A673 (cell line): ENCODE measurements at regions not wholly inside any gene's neighbourhood (a gene's known extent, or its start where the extent isn't known, plus 50 kb on each side); places are given as distances from the start of the nearest gene placed in this dataset.

Source experiments
- BruUV-seq: library from RNA; stranded (reverse); fragments of 400-500 nt; replicated peaks from 2 replicates; lab custom pipeline; 2021; lab: Mats Ljungman, UMichigan
- CTCF ChIA-PET: fragments of 300-600 bp; sonication (Branson Sonifier 250); formaldehyde crosslinking; loops from one replicate; lab custom pipeline; 2022; ENCODE audit warnings: antibody characterized with exemption; lab: Charles Lee
- POLR2A ChIA-PET: fragments of 300-600 bp; sonication (Branson Sonifier 250); formaldehyde crosslinking; loops from one replicate; lab custom pipeline; 2022; ENCODE audit warnings: antibody characterized with exemption; ENCODE audit not compliant: low non-redundant PET; lab: Charles Lee
- DNase-seq: peaks from one replicate; pipeline ENCODE4 v3.0.0-alpha.2; 2015; ENCODE audit warnings: low spot score
- H3K27ac ChIP-seq: fragments of 200-600 bp; sonication (generic); 2 replicates; pipeline ENCODE4 v1.5.1; 2016; ENCODE audit warnings: mixed run types, low read depth, mild to moderate bottlenecking, mixed read lengths, antibody characterized with exemption, low read length; ENCODE audit not compliant: poor library complexity, severe bottlenecking
- H3K27me3 ChIP-seq: fragments of 200-600 bp; sonication (generic); replicated peaks from 2 replicates; pipeline ENCODE4 v1.6.1; 2017; ENCODE audit warnings: mixed run types, low read depth, mild to moderate bottlenecking, mixed read lengths, antibody characterized with exemption, low read length; ENCODE audit not compliant: insufficient read depth, poor library complexity
- H3K36me3 ChIP-seq: fragments of 200-600 bp; sonication (generic); 2 replicates; pipeline ENCODE4 v1.6.1; 2016; ENCODE audit warnings: mixed run types, mild to moderate bottlenecking, mixed read lengths, antibody characterized with exemption, low read length; ENCODE audit not compliant: insufficient read depth, poor library complexity, severe bottlenecking
- H3K4me1 ChIP-seq: fragments of 200-600 bp; sonication (generic); 2 replicates; pipeline ENCODE4 v1.6.1; 2017; ENCODE audit warnings: mixed run types, mild to moderate bottlenecking, mixed read lengths, antibody characterized with exemption, low read length; ENCODE audit not compliant: insufficient read depth, poor library complexity, severe bottlenecking
- H3K4me3 ChIP-seq: fragments of 200-600 bp; sonication (generic); 2 replicates; pipeline ENCODE4 v1.5.1; 2016; ENCODE audit warnings: low read depth, mixed run types, mild to moderate bottlenecking, mixed read lengths, low read length; ENCODE audit not compliant: poor library complexity, severe bottlenecking
- H3K9me3 ChIP-seq: fragments of 200-600 bp; sonication (generic); 2 replicates; pipeline ENCODE4 v1.6.1; 2016; ENCODE audit warnings: mixed run types, low read depth, mild to moderate bottlenecking, mixed read lengths, antibody characterized with exemption, low read length; ENCODE audit not compliant: poor library complexity, severe bottlenecking
- EZH2 ChIP-seq: fragments of 200-600 bp; sonication (generic); IDR thresholded peaks from 2 replicates; pipeline ENCODE4 v1.6.1; 2017; ENCODE audit warnings: borderline replicate concordance, low read depth, mild to moderate bottlenecking, mixed read lengths, antibody characterized with exemption, low read length; ENCODE audit not compliant: poor library complexity, severe bottlenecking
- intact Hi-C: fragments of 100-400 bp; cut with micrococcal nuclease; formaldehyde crosslinking; loops from one replicate; pipeline ENCODE4 v1.10.0; 2022; ENCODE audit not compliant: unreplicated experiment
- TF ChIP-seq, protein P1 (sequence below): fragments of 300-800, 200-600 bp; sonication (generic); conservative IDR thresholded peaks from 2 replicates; pipeline ENCODE4 v1.5.1; 2017; ENCODE audit warnings: low read depth, mild to moderate bottlenecking, antibody characterized with exemption, low read length, moderate library complexity, mixed read lengths

DNA sequence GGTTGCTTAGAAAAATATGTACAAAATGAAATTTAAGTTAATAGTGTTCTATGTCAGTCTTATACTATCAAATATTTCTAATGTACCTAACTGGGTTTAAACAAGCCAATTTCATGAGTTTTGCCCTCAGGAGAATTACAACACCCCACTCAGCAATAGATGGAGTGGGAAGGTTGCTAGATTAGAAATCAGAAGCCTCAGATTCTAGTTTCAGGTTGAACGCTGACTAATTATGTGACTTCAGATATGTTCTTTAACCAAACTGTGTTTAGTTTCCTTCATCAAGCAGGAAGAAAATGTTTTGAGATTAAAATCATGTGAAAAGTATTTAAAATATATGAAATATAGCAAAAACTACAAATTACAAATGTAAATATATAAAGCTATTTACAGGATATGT lies 133.8 kb upstream of the KCNH7 start:
- Histone ChIP-seq H3K27me3 (no peaks in the 10 kb centered on the region), H3K27ac (no peak overlapping the region), H3K36me3 (no peaks in the 10 kb centered on the region), H3K9me3 (no peaks in the 10 kb centered on the region), H3K4me1 (no peaks in the 10 kb centered on the region), H3K4me3 (no peak overlapping the region)
- ChIA-PET CTCF (no interaction called here), POLR2A (no interaction called here)
- TF ChIP-seq, protein P1, sequence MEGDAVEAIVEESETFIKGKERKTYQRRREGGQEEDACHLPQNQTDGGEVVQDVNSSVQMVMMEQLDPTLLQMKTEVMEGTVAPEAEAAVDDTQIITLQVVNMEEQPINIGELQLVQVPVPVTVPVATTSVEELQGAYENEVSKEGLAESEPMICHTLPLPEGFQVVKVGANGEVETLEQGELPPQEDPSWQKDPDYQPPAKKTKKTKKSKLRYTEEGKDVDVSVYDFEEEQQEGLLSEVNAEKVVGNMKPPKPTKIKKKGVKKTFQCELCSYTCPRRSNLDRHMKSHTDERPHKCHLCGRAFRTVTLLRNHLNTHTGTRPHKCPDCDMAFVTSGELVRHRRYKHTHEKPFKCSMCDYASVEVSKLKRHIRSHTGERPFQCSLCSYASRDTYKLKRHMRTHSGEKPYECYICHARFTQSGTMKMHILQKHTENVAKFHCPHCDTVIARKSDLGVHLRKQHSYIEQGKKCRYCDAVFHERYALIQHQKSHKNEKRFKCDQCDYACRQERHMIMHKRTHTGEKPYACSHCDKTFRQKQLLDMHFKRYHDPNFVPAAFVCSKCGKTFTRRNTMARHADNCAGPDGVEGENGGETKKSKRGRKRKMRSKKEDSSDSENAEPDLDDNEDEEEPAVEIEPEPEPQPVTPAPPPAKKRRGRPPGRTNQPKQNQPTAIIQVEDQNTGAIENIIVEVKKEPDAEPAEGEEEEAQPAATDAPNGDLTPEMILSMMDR, result no peak
- TF ChIP-seq EZH2, result no peak
- DNase-seq, result no peak
- intact Hi-C loops, result no loop called here
- BruUV-seq, result no TSS peak

DNA sequence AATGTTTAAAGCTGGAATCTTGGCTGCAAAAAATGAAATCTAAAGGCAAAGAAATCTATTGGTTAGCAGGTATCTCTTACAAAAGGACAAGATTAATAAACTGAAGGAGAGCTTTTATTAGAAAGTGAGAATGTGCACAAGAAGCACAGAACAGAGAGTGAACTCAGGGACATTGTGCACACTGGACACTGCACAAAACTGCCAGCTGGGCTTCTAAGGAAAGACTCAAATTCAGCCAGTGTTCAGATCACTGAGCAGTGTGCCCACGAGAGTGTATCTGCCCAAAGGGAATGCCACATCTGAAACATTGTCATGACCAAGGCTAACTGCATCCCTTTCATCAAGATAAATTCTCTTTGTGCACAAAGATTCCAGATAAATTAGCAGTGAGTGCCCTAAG lies 129.7 kb upstream of the KCNH7 start:
- no peaks in the 10 kb centered on the region for H3K9me3 ChIP-seq
- DNase-seq, result no peak
- ChIA-PET CTCF (no interaction called here), POLR2A (no interaction called here)
- no peak for TF ChIP-seq EZH2
- TF ChIP-seq, protein P1, result no peak
- no peak overlapping the region for H3K27ac ChIP-seq
- no peaks in the 10 kb centered on the region for H3K36me3 ChIP-seq
- intact Hi-C loops, result no loop called here
- H3K27me3 ChIP-seq, result no peaks in the 10 kb centered on the region
- no peaks in the 10 kb centered on the region for H3K4me1 ChIP-seq
- no peak overlapping the region for H3K4me3 ChIP-seq
- BruUV-seq, result no TSS peak

DNA sequence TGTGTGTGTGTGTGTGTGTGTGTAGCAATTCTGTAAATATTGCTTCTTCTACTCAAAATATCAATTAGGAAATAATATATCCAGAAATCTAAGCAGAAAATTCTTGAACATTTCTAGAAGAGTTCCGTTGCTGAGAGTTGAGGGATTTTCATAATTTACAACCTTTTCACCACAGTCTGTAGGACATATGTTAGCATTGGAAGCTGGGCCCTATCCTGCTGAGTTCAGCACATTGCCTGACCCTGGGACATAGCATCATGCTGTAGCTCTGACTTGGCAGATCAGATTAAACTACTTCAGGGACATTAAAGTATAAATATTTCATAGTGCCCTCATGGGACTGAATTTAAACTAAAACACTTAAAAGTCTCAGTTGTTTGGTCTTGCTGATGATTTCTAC lies 129.2 kb upstream of the KCNH7 start:
- H3K9me3 ChIP-seq, result no peaks in the 10 kb centered on the region
- H3K4me3 ChIP-seq, result no peak overlapping the region
- no peaks in the 10 kb centered on the region for H3K4me1 ChIP-seq
- no peaks in the 10 kb centered on the region for H3K36me3 ChIP-seq
- no peak overlapping the region for H3K27ac ChIP-seq
- intact Hi-C loops, result no loop called here
- no peak for DNase-seq
- TF ChIP-seq, protein P1, result no peak
- no peak for TF ChIP-seq EZH2
- BruUV-seq, result no TSS peak
- no peaks in the 10 kb centered on the region for H3K27me3 ChIP-seq
- ChIA-PET CTCF (no interaction called here), POLR2A (no interaction called here)
